H9 (cell line): ENCODE measurements at regions not wholly inside any gene's neighbourhood (a gene's known extent, or its start where the extent isn't known, plus 50 kb on each side); places are given as distances from the start of the nearest gene placed in this dataset.

Source experiments
- DNase-seq: peaks from one replicate; pipeline ENCODE4 v3.0.0-alpha.2; 2017
- H2AFZ ChIP-seq: one replicate; pipeline ENCODE4 v1.6.1; 2013; ENCODE audit warnings: mild to moderate bottlenecking, low read length, control low read depth, moderate library complexity
- H2AK5ac ChIP-seq: 2 replicates; pipeline ENCODE4 v1.6.1; 2013; ENCODE audit warnings: low read length, control low read depth, mixed read lengths; ENCODE audit not compliant: insufficient read length
- H2BK120ac ChIP-seq: one replicate; pipeline ENCODE4 v1.6.1; 2013; ENCODE audit warnings: low read depth, mild to moderate bottlenecking, low read length, control low read depth, inconsistent platforms; ENCODE audit not compliant: poor library complexity, severe bottlenecking
- H2BK12ac ChIP-seq: 2 replicates; pipeline ENCODE4 v1.6.1; 2013; ENCODE audit warnings: low read length, control low read depth, mixed read lengths, low read depth; ENCODE audit not compliant: insufficient read length
- H2BK15ac ChIP-seq: 2 replicates; pipeline ENCODE4 v1.6.1; 2013; ENCODE audit warnings: low read depth, low read length, control low read depth
- H2BK20ac ChIP-seq: one replicate; pipeline ENCODE4 v1.6.1; 2013; ENCODE audit warnings: low read depth, mild to moderate bottlenecking, low read length, control low read depth, inconsistent platforms; ENCODE audit not compliant: poor library complexity, severe bottlenecking
- H2BK5ac ChIP-seq: 2 replicates; pipeline ENCODE4 v1.6.1; 2013; ENCODE audit warnings: low read length, control low read depth, mixed read lengths; ENCODE audit not compliant: insufficient read length
- H3K14ac ChIP-seq: 2 replicates; pipeline ENCODE4 v1.6.1; 2013; ENCODE audit warnings: low read length, control low read depth; ENCODE audit not compliant: insufficient read depth
- H3K18ac ChIP-seq: 2 replicates; pipeline ENCODE4 v1.6.1; 2013; ENCODE audit warnings: low read depth, mild to moderate bottlenecking, mixed read lengths, low read length, control low read depth; ENCODE audit not compliant: insufficient read length
- H3K23ac ChIP-seq: 2 replicates; pipeline ENCODE4 v1.6.1; 2013; ENCODE audit warnings: low read length, control low read depth, mixed read lengths, low read depth; ENCODE audit not compliant: insufficient read length
- H3K23me2 ChIP-seq: 2 replicates; pipeline ENCODE4 v1.6.1; 2013; ENCODE audit warnings: low read depth, mild to moderate bottlenecking, mixed read lengths, low read length, control low read depth; ENCODE audit not compliant: insufficient read length, poor library complexity, severe bottlenecking
- H3K27ac ChIP-seq: 2 replicates; pipeline ENCODE4 v1.5.1; 2013; ENCODE audit warnings: low read length, control low read depth, mixed read lengths, low read depth; ENCODE audit not compliant: insufficient read length
- H3K27me3 ChIP-seq: 2 replicates; pipeline ENCODE4 v1.6.1; 2013; ENCODE audit warnings: low read length, control low read depth, inconsistent platforms; ENCODE audit not compliant: insufficient read depth
- H3K4ac ChIP-seq: 2 replicates; pipeline ENCODE4 v1.6.1; 2013; ENCODE audit warnings: low read depth, mild to moderate bottlenecking, control low read depth, inconsistent platforms, low read length, moderate library complexity
- H3K4me1 ChIP-seq: 2 replicates; pipeline ENCODE4 v1.6.1; 2013; ENCODE audit warnings: low read length, control low read depth, inconsistent platforms; ENCODE audit not compliant: insufficient read depth
- H3K4me2 ChIP-seq: 2 replicates; pipeline ENCODE4 v1.6.1; 2013; ENCODE audit warnings: low read length, control low read depth, mixed read lengths; ENCODE audit not compliant: insufficient read length, insufficient read depth
- H3K56ac ChIP-seq: 2 replicates; pipeline ENCODE4 v1.6.1; 2013; ENCODE audit warnings: low read depth, mild to moderate bottlenecking, mixed read lengths, low read length, control low read depth; ENCODE audit not compliant: insufficient read length
- H3K79me1 ChIP-seq: 2 replicates; pipeline ENCODE4 v1.6.1; 2013; ENCODE audit warnings: low read depth, mild to moderate bottlenecking, moderate library complexity, low read length, control low read depth, inconsistent platforms; ENCODE audit not compliant: insufficient read depth, poor library complexity, severe bottlenecking
- H3K79me2 ChIP-seq: 2 replicates; pipeline ENCODE4 v1.6.1; 2013; ENCODE audit warnings: low read length, control low read depth, inconsistent platforms; ENCODE audit not compliant: insufficient read depth
- H3K9ac ChIP-seq: 2 replicates; pipeline ENCODE4 v1.6.1; 2013; ENCODE audit warnings: low read length, control low read depth, mixed read lengths; ENCODE audit not compliant: insufficient read length; ENCODE audit errors: extremely low read depth
- H3K9me3 ChIP-seq: one replicate; pipeline ENCODE4 v1.6.1; 2013; ENCODE audit warnings: low read depth, low read length, inconsistent platforms; ENCODE audit not compliant: control insufficient read depth
- H3T11ph ChIP-seq: one replicate; pipeline ENCODE4 v1.6.1; 2013; ENCODE audit warnings: mild to moderate bottlenecking, low read length, control low read depth, inconsistent platforms
- H4K20me1 ChIP-seq: one replicate; pipeline ENCODE4 v1.6.1; 2013; ENCODE audit not compliant: control insufficient read depth, insufficient read length, insufficient read depth
- H4K5ac ChIP-seq: 2 replicates; pipeline ENCODE4 v1.6.1; 2013; ENCODE audit warnings: low read depth, mild to moderate bottlenecking, mixed read lengths, low read length, control low read depth; ENCODE audit not compliant: insufficient read length
- H4K8ac ChIP-seq: replicated peaks from 2 replicates; pipeline ENCODE4 v1.6.1; 2013; ENCODE audit warnings: low read length, control low read depth, mixed read lengths, low read depth; ENCODE audit not compliant: insufficient read length
- H4K91ac ChIP-seq: 2 replicates; pipeline ENCODE4 v1.6.1; 2013; ENCODE audit warnings: low read depth, mild to moderate bottlenecking, moderate library complexity, mixed read lengths, low read length, control low read depth; ENCODE audit not compliant: insufficient read length
- H3K27ac Mint-ChIP-seq, 3 experiments: 2 replicates in 2 of 3; 3 replicates in 1 of 3; pipeline ENCODE4 v1.8.0; 2020 to 2021; ENCODE audit warnings: mixed read lengths in 3 of 3, mild to moderate bottlenecking in 1 of 3, moderate library complexity in 1 of 3
- H3K27me3 Mint-ChIP-seq: 2 replicates; pipeline ENCODE4 v1.8.0; 2021; ENCODE audit warnings: low read depth, mild to moderate bottlenecking, moderate library complexity, mixed read lengths
- H3K36me3 Mint-ChIP-seq, 3 experiments: 2 replicates in 2 of 3; 3 replicates in 1 of 3; pipeline ENCODE4 v1.8.0; 2020 to 2021; ENCODE audit warnings: low read depth in 3 of 3, mixed read lengths in 3 of 3; ENCODE audit not compliant: insufficient read depth in 1 of 3
- H3K4me1 Mint-ChIP-seq, 2 experiments: 2 replicates each; pipeline ENCODE4 v1.8.0; 2020; ENCODE audit warnings: mixed read lengths in 2 of 2
- H3K4me3 Mint-ChIP-seq, 2 experiments: 2 replicates in 1 of 2; 3 replicates in 1 of 2; pipeline ENCODE4 v1.8.0; 2020 to 2021; ENCODE audit warnings: mild to moderate bottlenecking in 2 of 2, mixed read lengths in 2 of 2, moderate library complexity in 1 of 2
- H3K9me3 Mint-ChIP-seq, 2 experiments: 2 replicates in 1 of 2; 3 replicates in 1 of 2; pipeline ENCODE4 v1.8.0; 2020; ENCODE audit warnings: mild to moderate bottlenecking in 2 of 2, mixed read lengths in 2 of 2, moderate library complexity in 1 of 2
- whole genome bisulfite sequencing: extraction: QIAGEN DNeasy Blood & Tissue Kit; methylation state at CpG from one replicate; pipeline ENCODE4 v1.1.7; 2013; ENCODE audit warnings: missing lambda C conversion rate, low lambda C conversion rate, mixed read lengths; ENCODE audit not compliant: insufficient read length; ENCODE audit errors: extremely low coverage; 5-methylcytosine and 5-hydroxymethylcytosine counted together
- TF ChIP-seq, protein P1 (sequence below): fragments of 200-600 bp; sonication (generic); conservative IDR thresholded peaks from 3 replicates; pipeline ENCODE4 v1.8.0; 2021; ENCODE audit warnings: antibody characterized with exemption, mild to moderate bottlenecking

DNA sequence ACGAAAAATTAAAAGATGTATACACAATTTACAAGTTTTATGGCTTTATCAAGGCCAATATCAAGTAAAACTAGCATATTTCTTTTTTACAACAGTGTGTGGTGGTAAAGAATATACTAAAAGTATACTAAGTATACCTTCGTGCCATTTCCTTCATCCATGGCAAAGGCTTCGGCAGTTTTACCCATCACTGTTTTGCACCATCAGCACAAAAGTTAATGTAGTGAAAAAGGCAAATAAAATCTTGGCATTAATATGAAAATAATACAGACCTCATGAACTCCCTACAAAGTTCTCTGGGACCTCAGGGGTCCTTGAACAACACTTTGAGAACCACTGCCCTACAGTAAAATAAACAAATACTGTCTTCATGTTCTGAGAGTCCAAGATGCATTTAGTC lies 312.3 kb upstream of the NREP start:
- TF ChIP-seq, protein P1, sequence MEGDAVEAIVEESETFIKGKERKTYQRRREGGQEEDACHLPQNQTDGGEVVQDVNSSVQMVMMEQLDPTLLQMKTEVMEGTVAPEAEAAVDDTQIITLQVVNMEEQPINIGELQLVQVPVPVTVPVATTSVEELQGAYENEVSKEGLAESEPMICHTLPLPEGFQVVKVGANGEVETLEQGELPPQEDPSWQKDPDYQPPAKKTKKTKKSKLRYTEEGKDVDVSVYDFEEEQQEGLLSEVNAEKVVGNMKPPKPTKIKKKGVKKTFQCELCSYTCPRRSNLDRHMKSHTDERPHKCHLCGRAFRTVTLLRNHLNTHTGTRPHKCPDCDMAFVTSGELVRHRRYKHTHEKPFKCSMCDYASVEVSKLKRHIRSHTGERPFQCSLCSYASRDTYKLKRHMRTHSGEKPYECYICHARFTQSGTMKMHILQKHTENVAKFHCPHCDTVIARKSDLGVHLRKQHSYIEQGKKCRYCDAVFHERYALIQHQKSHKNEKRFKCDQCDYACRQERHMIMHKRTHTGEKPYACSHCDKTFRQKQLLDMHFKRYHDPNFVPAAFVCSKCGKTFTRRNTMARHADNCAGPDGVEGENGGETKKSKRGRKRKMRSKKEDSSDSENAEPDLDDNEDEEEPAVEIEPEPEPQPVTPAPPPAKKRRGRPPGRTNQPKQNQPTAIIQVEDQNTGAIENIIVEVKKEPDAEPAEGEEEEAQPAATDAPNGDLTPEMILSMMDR, result no peak
- H3T11ph ChIP-seq, result no peak overlapping the region
- no peaks in the 10 kb centered on the region for H3K4me1 ChIP-seq
- H3K27me3 ChIP-seq, result no peaks in the 10 kb centered on the region
- H3K23me2 ChIP-seq, result no peaks in the 10 kb centered on the region
- Mint-ChIP-seq H3K27me3 (no peaks in the 10 kb centered on the region), H3K4me1 (peaks cover 7 to 13% of the 10 kb centered on the region in 2 experiments), H3K27ac (no peak overlapping the region), H3K36me3 (no peaks in the 10 kb centered on the region), H3K4me3 (no peak overlapping the region), H3K9me3 (no peaks in the 10 kb centered on the region)
- no peak overlapping the region for H4K5ac ChIP-seq
- no peak overlapping the region for H2BK5ac ChIP-seq
- H3K9me3 ChIP-seq, result no peaks in the 10 kb centered on the region
- H2AK5ac ChIP-seq, result no peak overlapping the region
- H3K4me2 ChIP-seq, result no peak overlapping the region
- H4K20me1 ChIP-seq, result no peaks in the 10 kb centered on the region
- H2BK15ac ChIP-seq, result no peak overlapping the region
- no peak for DNase-seq
- no peak overlapping the region for H3K23ac ChIP-seq
- no peak overlapping the region for H2BK20ac ChIP-seq
- H3K18ac ChIP-seq, result no peak overlapping the region
- H3K14ac ChIP-seq, result no peak overlapping the region
- no peaks in the 10 kb centered on the region for H3K79me2 ChIP-seq
- no peak overlapping the region for H4K8ac ChIP-seq
- H2AFZ ChIP-seq, result no peak overlapping the region
- no peaks in the 10 kb centered on the region for H3K79me1 ChIP-seq
- no peak overlapping the region for H3K4ac ChIP-seq
- no peak overlapping the region for H2BK12ac ChIP-seq
- no peak overlapping the region for H4K91ac ChIP-seq
- WGBS, result no CpG with 5 or more reads among the region's 3 CpGs
- H3K9ac ChIP-seq, result no peak overlapping the region
- no peak overlapping the region for H3K56ac ChIP-seq
- no peak overlapping the region for H3K27ac ChIP-seq
- H2BK120ac ChIP-seq, result no peak overlapping the region
